Umbilical cord (tissue), 1 donor: ENCODE measurements at regions not wholly inside any gene's neighbourhood (a gene's known extent, or its start where the extent isn't known, plus 50 kb on each side); places are given as distances from the start of the nearest gene placed in this dataset.

ENCODE experiments used
- DNase-seq: peaks from one replicate; pipeline ENCODE4 v3.0.0-alpha.2; 2015; ENCODE audit warnings: low spot score

- DNase-seq, result no peak
Measured at GRCh38 chr11:80861193-80861592, 1420.4 kb upstream of the TENM4 start.

- no peak for DNase-seq
Measured at GRCh38 chr11:80860632-80861031, 1419.8 kb upstream of the TENM4 start.

- no peak for DNase-seq
Measured at GRCh38 chr11:80856066-80856465, 1415.2 kb upstream of the TENM4 start.

- DNase-seq, result no peak
Measured at GRCh38 chr11:80855426-80855825, 1414.6 kb upstream of the TENM4 start.

GRCh38 chr11:80849253-80849652 is 1408.4 kb upstream of the TENM4 start:
- no peak for DNase-seq

- no peak for DNase-seq
Measured at GRCh38 chr11:80846979-80847378, 1406.1 kb upstream of the TENM4 start.

GRCh38 chr11:80846442-80846841 is 1405.6 kb upstream of the TENM4 start:
- DNase-seq, result no peak

GRCh38 chr11:80844110-80844819 is 1403.4 kb upstream of the TENM4 start:
- no peak for DNase-seq

- DNase-seq, result no peak
Measured at GRCh38 chr11:80843266-80843974, 1402.6 kb upstream of the TENM4 start.

- DNase-seq, result no peak
Measured at GRCh38 chr11:80842246-80842645, 1401.4 kb upstream of the TENM4 start.

- no peak for DNase-seq
Measured at GRCh38 chr11:80841675-80842074, 1400.8 kb upstream of the TENM4 start.

GRCh38 chr11:80838153-80838552 is 1397.3 kb upstream of the TENM4 start:
- DNase-seq, result no peak

- no peak for DNase-seq
Measured at GRCh38 chr11:80837051-80837450, 1396.2 kb upstream of the TENM4 start.

- DNase-seq, result no peak
Measured at GRCh38 chr11:80831374-80831773, 1390.5 kb upstream of the TENM4 start.

GRCh38 chr11:80827781-80828180 is 1387.0 kb upstream of the TENM4 start:
- no peak for DNase-seq

- DNase-seq, result no peak
Measured at GRCh38 chr11:80826808-80827207, 1386.0 kb upstream of the TENM4 start.

- DNase-seq, result no peak
Measured at GRCh38 chr11:80822308-80822707, 1381.5 kb upstream of the TENM4 start.

- DNase-seq, result no peak
Measured at GRCh38 chr11:80819271-80819670, 1378.4 kb upstream of the TENM4 start.

GRCh38 chr11:80816966-80817365 is 1376.1 kb upstream of the TENM4 start:
- DNase-seq, result no peak

- DNase-seq, result no peak
Measured at GRCh38 chr11:80816454-80816847, 1375.6 kb upstream of the TENM4 start.

GRCh38 chr11:80815752-80816453 is 1375.1 kb upstream of the TENM4 start:
- DNase-seq, result no peak

GRCh38 chr11:80814813-80815212 is 1374.0 kb upstream of the TENM4 start:
- DNase-seq, result no peak

- DNase-seq, result no peak
Measured at GRCh38 chr11:80810695-80811094, 1369.9 kb upstream of the TENM4 start.
